Osteoblast (primary cell): ENCODE measurements at regions not wholly inside any gene's neighbourhood (a gene's known extent, or its start where the extent isn't known, plus 50 kb on each side); places are given as distances from the start of the nearest gene placed in this dataset.
"Not testable (repeated sequence)": the region's sequence is repeated elsewhere in the genome, so short reads cannot be mapped to it uniquely, and the experiment has no call there.

Source experiments
- DNase-seq: peaks from one replicate; pipeline ENCODE4 v3.0.0; 2011; ENCODE audit warnings: low spot score, mixed read lengths; ENCODE audit not compliant: insufficient read length; ENCODE audit errors: missing footprints
- H2AFZ ChIP-seq: 2 replicates; pipeline ENCODE4 v1.6.0; 2011; ENCODE audit warnings: mild to moderate bottlenecking, low read length
- H3K27ac ChIP-seq: 2 replicates; pipeline ENCODE4 v1.5.1; 2011; ENCODE audit warnings: mild to moderate bottlenecking, low read depth, low read length, moderate library complexity
- H3K27me3 ChIP-seq: 2 replicates; pipeline ENCODE4 v1.6.0; 2012; ENCODE audit warnings: mild to moderate bottlenecking, control low read depth, inconsistent platforms, low read length, moderate library complexity; ENCODE audit not compliant: insufficient read depth
- H3K36me3 ChIP-seq: 2 replicates; pipeline ENCODE4 v1.5.1; 2011; ENCODE audit warnings: mild to moderate bottlenecking, low read length, control low read depth, moderate library complexity; ENCODE audit not compliant: insufficient read depth
- H3K4me1 ChIP-seq: 2 replicates; pipeline ENCODE4 v1.5.1; 2011; ENCODE audit warnings: mild to moderate bottlenecking, low read length, control low read depth, moderate library complexity; ENCODE audit not compliant: insufficient read depth
- H3K4me2 ChIP-seq: 2 replicates; pipeline ENCODE4 v1.6.0; 2011; ENCODE audit warnings: mild to moderate bottlenecking, low read length; ENCODE audit not compliant: insufficient read depth
- H3K4me3 ChIP-seq: fragments of 200-600 bp; sonication (generic); 3 replicates; pipeline ENCODE4 v1.5.1; 2012; ENCODE audit warnings: mild to moderate bottlenecking, low read length, inconsistent platforms; ENCODE audit not compliant: insufficient read depth
- H3K79me2 ChIP-seq: 2 replicates; pipeline ENCODE4 v1.6.0; 2012; ENCODE audit warnings: mild to moderate bottlenecking, low read length, control low read depth, inconsistent platforms; ENCODE audit not compliant: insufficient read depth
- H3K9me3 ChIP-seq: 2 replicates; pipeline ENCODE4 v1.5.1; 2011; ENCODE audit warnings: low read depth, low read length, control low read depth
- H4K20me1 ChIP-seq: 2 replicates; pipeline ENCODE4 v1.6.0; 2012; ENCODE audit warnings: mild to moderate bottlenecking, low read length, control low read depth; ENCODE audit not compliant: insufficient read depth
- CTCF ChIP-seq: IDR thresholded peaks from 2 replicates; pipeline ENCODE4 v1.5.1; 2011; ENCODE audit warnings: mild to moderate bottlenecking, low read depth, low read length, moderate library complexity; ENCODE audit errors: extremely low read depth

GRCh38 chr11:33529461-33529860, 171.2 kb downstream of the C11orf91 start:
- H3K27me3 ChIP-seq = no peaks in the 10 kb centered on the region
- no peak for TF ChIP-seq CTCF
- H3K4me1 ChIP-seq = peaks cover 37% of the 10 kb centered on the region
- H3K27ac ChIP-seq = no peak overlapping the region
- H3K4me2 ChIP-seq = no peak overlapping the region
- no peak overlapping the region for H3K4me3 ChIP-seq
- H3K36me3 ChIP-seq = no peaks in the 10 kb centered on the region
- DNase-seq = no peak
- no peak overlapping the region for H2AFZ ChIP-seq
- H4K20me1 ChIP-seq = no peaks in the 10 kb centered on the region
- H3K9me3 ChIP-seq = no peaks in the 10 kb centered on the region
- H3K79me2 ChIP-seq = no peaks in the 10 kb centered on the region

- H3K4me1 ChIP-seq = peaks cover 24% of the 10 kb centered on the region
- H3K4me3 ChIP-seq, H4K20me1 ChIP-seq, H3K27ac ChIP-seq, H3K9me3 ChIP-seq, DNase-seq, H2AFZ ChIP-seq, H3K79me2 ChIP-seq, H3K4me2 ChIP-seq, H3K36me3 ChIP-seq, H3K27me3 ChIP-seq: not testable (repeated sequence)
Measured at GRCh38 chr11:33527738-33528137, 172.9 kb downstream of the C11orf91 start.

- no peak overlapping the region for H3K27ac ChIP-seq
- no peak for DNase-seq
- no peaks in the 10 kb centered on the region for H3K27me3 ChIP-seq
- H4K20me1 ChIP-seq = no peaks in the 10 kb centered on the region
- no peaks in the 10 kb centered on the region for H3K79me2 ChIP-seq
- no peaks in the 10 kb centered on the region for H3K9me3 ChIP-seq
- H3K36me3 ChIP-seq = no peaks in the 10 kb centered on the region
- no peak overlapping the region for H3K4me2 ChIP-seq
- peaks cover 4% of the 10 kb centered on the region for H3K4me1 ChIP-seq
- no peak overlapping the region for H2AFZ ChIP-seq
- no peak overlapping the region for H3K4me3 ChIP-seq
- TF ChIP-seq CTCF = no peak
Measured at GRCh38 chr11:33525789-33526188, 174.8 kb downstream of the C11orf91 start.

- no peaks in the 10 kb centered on the region for H4K20me1 ChIP-seq
- H2AFZ ChIP-seq = no peak overlapping the region
- no peak overlapping the region for H3K27ac ChIP-seq
- no peak for DNase-seq
- H3K9me3 ChIP-seq = no peaks in the 10 kb centered on the region
- no peaks in the 10 kb centered on the region for H3K79me2 ChIP-seq
- no peaks in the 10 kb centered on the region for H3K36me3 ChIP-seq
- H3K4me3 ChIP-seq = no peak overlapping the region
- no peaks in the 10 kb centered on the region for H3K4me1 ChIP-seq
- no peak overlapping the region for H3K4me2 ChIP-seq
- no peak for TF ChIP-seq CTCF
- H3K27me3 ChIP-seq = no peaks in the 10 kb centered on the region
Measured at GRCh38 chr11:33521384-33521783, 179.2 kb downstream of the C11orf91 start.

- H3K4me3 ChIP-seq = no peak overlapping the region
- no peaks in the 10 kb centered on the region for H3K27me3 ChIP-seq
- H3K79me2 ChIP-seq = no peaks in the 10 kb centered on the region
- H3K9me3 ChIP-seq = no peaks in the 10 kb centered on the region
- H2AFZ ChIP-seq = no peak overlapping the region
- peaks cover 2% of the 10 kb centered on the region for H3K4me1 ChIP-seq
- no peaks in the 10 kb centered on the region for H4K20me1 ChIP-seq
- no peaks in the 10 kb centered on the region for H3K36me3 ChIP-seq
- no peak overlapping the region for H3K4me2 ChIP-seq
- H3K27ac ChIP-seq = no peak overlapping the region
- DNase-seq = no peak
- no peak for TF ChIP-seq CTCF
Measured at GRCh38 chr11:33520112-33520511, 180.5 kb downstream of the C11orf91 start.
